Activated CD8-positive, alpha-beta T cell treated with anti-CD3 and anti-CD28 coated beads for 36 hours (primary cell): ENCODE measurements at regions not wholly inside any gene's neighbourhood (a gene's known extent, or its start where the extent isn't known, plus 50 kb on each side); places are given as distances from the start of the nearest gene placed in this dataset.

Experiments used
- ATAC-seq: fragments of 200-7000 bp; cut with Tn5 transposase; one replicate; pipeline ENCODE4 v1.10.0; 2021; ENCODE audit warnings: mild to moderate bottlenecking, moderate library complexity
- CTCF ChIA-PET: fragments of 350-600 bp; sonication (Branson Sonifier 250); formaldehyde crosslinking; loops from one replicate; lab custom pipeline; 2021; ENCODE audit warnings: antibody characterized with exemption; lab: Charles Lee
- POLR2A ChIA-PET: fragments of 350-600 bp; sonication (Branson Sonifier 250); formaldehyde crosslinking; loops from one replicate; lab custom pipeline; 2021; ENCODE audit warnings: antibody characterized with exemption; lab: Charles Lee
- DNase-seq: peaks from one replicate; pipeline ENCODE4 v3.0.0-alpha.2; 2020
- H3K27ac Mint-ChIP-seq: one replicate; pipeline ENCODE4 v1.8.0; 2021; ENCODE audit warnings: mild to moderate bottlenecking, mixed read lengths
- H3K27me3 Mint-ChIP-seq: one replicate; pipeline ENCODE4 v1.8.0; 2021; ENCODE audit warnings: mixed read lengths
- H3K36me3 Mint-ChIP-seq: one replicate; pipeline ENCODE4 v1.8.0; 2021; ENCODE audit warnings: low read depth, mixed read lengths
- H3K4me1 Mint-ChIP-seq: one replicate; pipeline ENCODE4 v1.8.0; 2021; ENCODE audit warnings: low read depth, mixed read lengths
- H3K4me3 Mint-ChIP-seq: one replicate; pipeline ENCODE4 v1.8.0; 2021; ENCODE audit warnings: mild to moderate bottlenecking, moderate library complexity, mixed read lengths
- H3K9me3 Mint-ChIP-seq: one replicate; pipeline ENCODE4 v1.8.0; 2021; ENCODE audit warnings: mixed read lengths
- intact Hi-C: fragments of 100-400 bp; cut with micrococcal nuclease; formaldehyde crosslinking; loops from one replicate; pipeline ENCODE4 v1.10.0; 2022
- TF ChIP-seq, protein P1 (sequence below): fragments of 200-600 bp; IDR thresholded peaks from one replicate; pipeline ENCODE4 v1.8.0; 2022; ENCODE audit warnings: antibody characterized with exemption, mild to moderate bottlenecking

DNA sequence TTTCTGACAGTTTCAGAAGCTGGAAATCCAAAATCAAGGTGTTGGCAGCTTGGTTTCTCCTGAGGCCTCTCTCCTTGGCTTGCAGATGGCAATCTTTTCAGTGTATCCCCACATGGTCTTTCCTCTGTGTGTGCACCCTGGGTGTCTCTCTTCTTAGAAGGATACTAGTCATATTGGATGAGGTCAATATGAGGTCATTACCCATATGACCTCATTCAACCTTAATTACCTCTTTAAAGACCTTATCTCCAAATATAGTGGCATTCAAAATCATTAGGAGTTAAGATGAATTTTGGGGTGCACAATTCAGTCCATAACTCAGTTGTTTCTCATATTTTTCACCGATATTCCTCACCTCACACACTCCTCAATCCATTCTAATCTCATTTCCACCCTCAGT, 92.4 kb upstream of the TGM3 start:
- ChIA-PET CTCF (no interaction called here), POLR2A (no interaction called here)
- TF ChIP-seq, protein P1, sequence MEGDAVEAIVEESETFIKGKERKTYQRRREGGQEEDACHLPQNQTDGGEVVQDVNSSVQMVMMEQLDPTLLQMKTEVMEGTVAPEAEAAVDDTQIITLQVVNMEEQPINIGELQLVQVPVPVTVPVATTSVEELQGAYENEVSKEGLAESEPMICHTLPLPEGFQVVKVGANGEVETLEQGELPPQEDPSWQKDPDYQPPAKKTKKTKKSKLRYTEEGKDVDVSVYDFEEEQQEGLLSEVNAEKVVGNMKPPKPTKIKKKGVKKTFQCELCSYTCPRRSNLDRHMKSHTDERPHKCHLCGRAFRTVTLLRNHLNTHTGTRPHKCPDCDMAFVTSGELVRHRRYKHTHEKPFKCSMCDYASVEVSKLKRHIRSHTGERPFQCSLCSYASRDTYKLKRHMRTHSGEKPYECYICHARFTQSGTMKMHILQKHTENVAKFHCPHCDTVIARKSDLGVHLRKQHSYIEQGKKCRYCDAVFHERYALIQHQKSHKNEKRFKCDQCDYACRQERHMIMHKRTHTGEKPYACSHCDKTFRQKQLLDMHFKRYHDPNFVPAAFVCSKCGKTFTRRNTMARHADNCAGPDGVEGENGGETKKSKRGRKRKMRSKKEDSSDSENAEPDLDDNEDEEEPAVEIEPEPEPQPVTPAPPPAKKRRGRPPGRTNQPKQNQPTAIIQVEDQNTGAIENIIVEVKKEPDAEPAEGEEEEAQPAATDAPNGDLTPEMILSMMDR, result no peak
- Mint-ChIP-seq H3K36me3 (no peaks in the 10 kb centered on the region), H3K9me3 (no peaks in the 10 kb centered on the region), H3K27me3 (peaks cover 8% of the 10 kb centered on the region), H3K4me3 (no peak overlapping the region), H3K4me1 (peaks cover 5% of the 10 kb centered on the region), H3K27ac (no peak overlapping the region)
- DNase-seq (no peak), ATAC-seq (no peak)
- intact Hi-C loops, result no loop called here

DNA sequence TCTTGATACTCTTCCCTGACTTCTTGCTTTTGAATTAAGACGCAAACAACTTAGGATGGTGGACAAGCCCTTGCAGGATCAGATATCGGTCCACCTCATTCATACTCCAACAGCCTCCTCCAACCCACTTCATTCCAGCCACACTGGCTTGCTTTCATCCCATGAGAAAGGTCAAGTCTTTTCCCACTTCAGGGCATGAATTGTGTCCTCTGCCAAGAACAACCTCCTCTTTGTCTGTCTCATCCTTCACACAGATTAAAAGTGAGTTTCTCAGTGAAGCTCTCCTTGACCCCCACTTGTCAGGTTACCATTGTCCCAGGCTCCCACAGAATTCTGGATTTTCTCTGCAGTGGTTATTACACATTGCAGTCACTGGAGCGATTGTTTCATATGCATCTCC, 91.8 kb upstream of the TGM3 start:
- no peaks in the 10 kb centered on the region for H3K9me3 Mint-ChIP-seq
- TF ChIP-seq, protein P1, result no peak
- no peak overlapping the region for H3K27ac Mint-ChIP-seq
- H3K4me3 Mint-ChIP-seq, result no peak overlapping the region
- H3K36me3 Mint-ChIP-seq, result no peaks in the 10 kb centered on the region
- POLR2A ChIA-PET, result no interaction called here
- ATAC-seq (no peak), DNase-seq (no peak)
- peaks cover 8% of the 10 kb centered on the region for H3K4me1 Mint-ChIP-seq
- H3K27me3 Mint-ChIP-seq, result peaks cover 8% of the 10 kb centered on the region
- intact Hi-C loops, result no loop called here
- CTCF ChIA-PET, result no interaction called here

DNA sequence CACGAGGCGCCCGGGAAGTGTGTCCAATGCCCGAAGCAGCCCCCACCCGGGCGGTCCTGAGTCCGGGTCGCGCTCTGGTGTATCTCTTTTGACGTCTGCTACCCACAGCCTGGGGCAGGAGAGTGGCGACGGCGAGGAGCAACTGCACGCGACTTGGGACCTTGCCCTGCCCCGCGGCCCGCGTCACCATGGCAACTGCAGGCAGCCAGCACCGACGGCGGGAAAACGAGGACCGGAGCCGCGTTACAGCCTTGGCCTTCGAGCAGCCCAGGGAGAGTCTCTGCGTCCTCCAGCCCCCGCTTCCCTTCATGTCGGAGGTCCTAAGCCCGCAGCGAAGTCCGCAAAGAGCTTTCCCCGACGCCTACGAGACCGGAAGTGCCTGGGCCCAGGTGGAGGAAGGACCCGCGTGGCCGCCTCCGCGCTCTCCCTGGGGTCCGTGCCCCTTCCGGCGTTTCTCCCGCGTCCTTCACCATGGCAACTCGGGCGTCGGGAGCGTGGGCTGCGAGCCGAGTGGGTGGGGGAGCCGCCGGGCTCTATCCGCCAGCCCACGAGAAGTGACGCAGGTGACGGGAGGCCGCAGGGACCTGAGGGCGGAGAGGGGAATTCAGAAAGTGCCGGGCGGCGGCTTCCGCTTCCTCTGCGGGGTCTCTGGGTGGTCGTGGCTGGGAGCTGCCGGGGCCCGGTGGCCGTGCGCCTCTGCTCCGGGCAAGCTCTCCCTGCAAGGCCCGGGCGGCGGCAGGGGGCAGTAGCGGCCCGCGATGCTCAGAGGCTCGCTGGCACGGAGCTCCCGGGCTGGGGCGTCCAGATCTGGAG, 88.6 kb upstream of the TGM3 start:
- peak; percentile 86 for DNase-seq
- peak; percentile 81 for ATAC-seq
- TF ChIP-seq, protein P1, result peak; percentile 73
- peaks cover 13% of the 10 kb centered on the region for H3K27me3 Mint-ChIP-seq
- H3K27ac Mint-ChIP-seq, result peak overlapping the region; percentile 23
- no peaks in the 10 kb centered on the region for H3K36me3 Mint-ChIP-seq
- ChIA-PET POLR2A (interaction anchor here (0.9 to 1.4 kb wide), 3 partner anchors 104 to 457 kb away, joined by 3 to 5 read pairs (median 3); partner anchors contain the start of gene IDH3B), CTCF (interaction anchor here (0.6 to 3.1 kb wide), 31 partner anchors 9 to 405 kb away, joined by 3 to 11 read pairs (median 4); partner anchors contain the start of gene SNRPB)
- intact Hi-C loops, result no loop called here
- H3K4me3 Mint-ChIP-seq, result peak overlapping the region; percentile 72
- H3K4me1 Mint-ChIP-seq, result peaks cover 8% of the 10 kb centered on the region
- H3K9me3 Mint-ChIP-seq, result no peaks in the 10 kb centered on the region

DNA sequence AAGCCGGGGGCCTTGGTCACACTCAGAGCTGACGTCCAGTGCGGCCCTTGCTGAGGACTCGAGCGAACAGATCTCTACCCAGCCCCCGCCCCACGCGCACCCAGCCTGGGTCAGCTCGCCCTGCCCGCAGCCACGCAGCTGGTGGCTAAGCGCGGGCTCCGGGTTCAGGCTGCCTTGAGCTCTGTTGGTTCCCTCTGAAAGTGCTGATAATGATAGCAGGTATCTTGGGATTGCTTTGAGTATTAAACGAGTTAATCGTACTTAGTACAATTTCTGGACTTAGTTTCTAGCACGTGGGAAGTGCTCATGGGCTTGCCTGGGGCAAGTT, 88.1 kb upstream of the TGM3 start:
- ATAC-seq (no peak), DNase-seq (no peak)
- H3K4me3 Mint-ChIP-seq, result peak overlapping the region; percentile 72
- peaks cover 13% of the 10 kb centered on the region for H3K27me3 Mint-ChIP-seq
- intact Hi-C loops, result no loop called here
- H3K27ac Mint-ChIP-seq, result peak overlapping the region; percentile 41
- no peaks in the 10 kb centered on the region for H3K36me3 Mint-ChIP-seq
- no peaks in the 10 kb centered on the region for H3K9me3 Mint-ChIP-seq
- ChIA-PET CTCF (interaction anchor here (0.6 to 3.1 kb wide), 31 partner anchors 10 to 406 kb away, joined by 3 to 11 read pairs (median 4); partner anchors contain the start of gene SNRPB), POLR2A (interaction anchor here (0.9 to 1.4 kb wide), 3 partner anchors 105 to 457 kb away, joined by 3 to 5 read pairs (median 3); partner anchors contain the start of gene IDH3B)
- H3K4me1 Mint-ChIP-seq, result peaks cover 8% of the 10 kb centered on the region
- TF ChIP-seq, protein P1, result peak; percentile 24

DNA sequence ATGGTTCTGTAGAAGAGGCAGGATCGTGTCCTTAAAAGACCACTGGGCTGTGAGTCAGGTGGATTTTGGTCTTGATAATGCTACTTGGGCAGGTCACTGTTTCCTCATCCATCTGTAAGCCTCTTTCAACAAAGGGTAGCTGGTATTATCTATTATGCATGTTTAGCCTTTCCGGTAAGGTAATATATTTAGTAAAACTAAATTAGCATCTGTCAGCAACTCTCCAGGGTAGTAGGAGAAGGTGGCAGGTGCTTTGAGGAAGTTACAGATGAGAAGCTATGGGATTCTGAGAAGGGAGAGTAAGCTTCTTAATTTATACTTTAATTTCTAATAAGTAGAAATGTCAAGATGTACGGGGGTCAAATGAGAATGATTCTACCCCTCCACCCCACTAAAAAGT, 86.9 kb upstream of the TGM3 start:
- ChIA-PET POLR2A (interaction anchor here (0.9 kb wide), 1 partner anchor 261 kb away, joined by 3 read pairs; no protein-coding TSS in a partner anchor), CTCF (interaction anchor here (0.7 to 3.1 kb wide), 9 partner anchors 8 to 407 kb away, joined by 3 to 11 read pairs (median 6); no protein-coding TSS in a partner anchor)
- H3K27me3 Mint-ChIP-seq, result peaks cover 18% of the 10 kb centered on the region
- ATAC-seq (no peak), DNase-seq (no peak)
- H3K4me1 Mint-ChIP-seq, result peaks cover 8% of the 10 kb centered on the region
- no peaks in the 10 kb centered on the region for H3K36me3 Mint-ChIP-seq
- intact Hi-C loops, result no loop called here
- no peak overlapping the region for H3K27ac Mint-ChIP-seq
- no peaks in the 10 kb centered on the region for H3K9me3 Mint-ChIP-seq
- no peak overlapping the region for H3K4me3 Mint-ChIP-seq
- TF ChIP-seq, protein P1, result no peak
